Skeletal muscle cell (primary cell): ENCODE measurements at regions not wholly inside any gene's neighbourhood (a gene's known extent, or its start where the extent isn't known, plus 50 kb on each side); places are given as distances from the start of the nearest gene placed in this dataset.

Experiments used
- DNase-seq: peaks from one replicate; pipeline ENCODE4 v3.0.0-alpha.2; 2010; ENCODE audit warnings: low read depth
- H3K4me3 ChIP-seq: 2 replicates; pipeline ENCODE4 v1.5.1; 2011; ENCODE audit warnings: low read depth, mild to moderate bottlenecking, control low read depth, low read length, moderate library complexity

- H3K4me3 ChIP-seq = no peak overlapping the region
- no peak for DNase-seq
Measured at GRCh38 chr13:24004971-24005370, 107.7 kb upstream of the C1QTNF9B start.

GRCh38 chr13:24005755-24006281 lies 108.5 kb upstream of the C1QTNF9B start:
- DNase-seq = no peak
- no peak overlapping the region for H3K4me3 ChIP-seq

- no peak for DNase-seq
Measured at GRCh38 chr13:24006520-24007248, 109.4 kb upstream of the C1QTNF9B start.

GRCh38 chr13:24007979-24008620 lies 110.8 kb upstream of the C1QTNF9B start:
- no peak for DNase-seq
- no peak overlapping the region for H3K4me3 ChIP-seq

More at GRCh38 chr13:24006520-24007248, 109.4 kb upstream of the C1QTNF9B start:
- H3K4me3 ChIP-seq = no peak overlapping the region

GRCh38 chr13:24008679-24009078 lies 111.4 kb upstream of the C1QTNF9B start:
- no peak for DNase-seq
- H3K4me3 ChIP-seq = no peak overlapping the region

GRCh38 chr13:24011266-24011665 lies 114.0 kb upstream of the C1QTNF9B start:
- no peak for DNase-seq
- no peak overlapping the region for H3K4me3 ChIP-seq

GRCh38 chr13:24012648-24013047 lies 115.3 kb upstream of the C1QTNF9B start:
- H3K4me3 ChIP-seq = no peak overlapping the region
- DNase-seq = no peak

- DNase-seq = no peak
- no peak overlapping the region for H3K4me3 ChIP-seq
Measured at GRCh38 chr13:24013189-24013588, 115.9 kb upstream of the C1QTNF9B start.

- no peak overlapping the region for H3K4me3 ChIP-seq
- no peak for DNase-seq
Measured at GRCh38 chr13:24016046-24016445, 118.7 kb upstream of the C1QTNF9B start.

- peak; percentile 47 for DNase-seq
- H3K4me3 ChIP-seq = no peak overlapping the region
Measured at GRCh38 chr13:24022568-24022967, 125.3 kb upstream of the C1QTNF9B start.

GRCh38 chr13:24023073-24023472 lies 125.8 kb upstream of the C1QTNF9B start:
- no peak for DNase-seq
- no peak overlapping the region for H3K4me3 ChIP-seq

GRCh38 chr13:24027494-24027893 lies 130.2 kb upstream of the C1QTNF9B start:
- no peak for DNase-seq
- no peak overlapping the region for H3K4me3 ChIP-seq

GRCh38 chr13:24032252-24032651 lies 128.3 kb upstream of the SPATA13 start:
- DNase-seq = peak; percentile 53
- H3K4me3 ChIP-seq = no peak overlapping the region

GRCh38 chr13:24032674-24033073 lies 127.8 kb upstream of the SPATA13 start:
- DNase-seq = no peak
- no peak overlapping the region for H3K4me3 ChIP-seq

- H3K4me3 ChIP-seq = no peak overlapping the region
- DNase-seq = peak; percentile 60
Measured at GRCh38 chr13:24033527-24034302, 126.8 kb upstream of the SPATA13 start.

- DNase-seq = no peak
- H3K4me3 ChIP-seq = no peak overlapping the region
Measured at GRCh38 chr13:24035411-24035810, 125.1 kb upstream of the SPATA13 start.

- no peak overlapping the region for H3K4me3 ChIP-seq
- DNase-seq = no peak
Measured at GRCh38 chr13:24036115-24036514, 124.4 kb upstream of the SPATA13 start.

GRCh38 chr13:24038405-24038804 lies 122.1 kb upstream of the SPATA13 start:
- no peak overlapping the region for H3K4me3 ChIP-seq
- no peak for DNase-seq

- DNase-seq = no peak
- no peak overlapping the region for H3K4me3 ChIP-seq
Measured at GRCh38 chr13:24038841-24039330, 121.6 kb upstream of the SPATA13 start.
